ENCODE measurements at regions not wholly inside any gene's neighbourhood (a gene's known extent, or its start where the extent isn't known, plus 50 kb on each side); places are given as distances from the start of the nearest gene placed in this dataset.

GRCh38 chr2:228611171-228611570 is 429.7 kb upstream of the SPHKAP start:
- Histone ChIP-seq H3K4me1 (ENCODE audit: insufficient read depth, low read length, poor library complexity, severe bottlenecking) (no peaks in the 10 kb centered on the region), H3K4me2 (ENCODE audit: low read depth, low read length, poor library complexity, severe bottlenecking) (no peak overlapping the region), H3K27me3 (ENCODE audit: insufficient read depth, low read length, poor library complexity, severe bottlenecking) (no peaks in the 10 kb centered on the region), H4K20me1 (ENCODE audit: insufficient read depth, low read length, poor library complexity, severe bottlenecking) (no peaks in the 10 kb centered on the region), H2AFZ (ENCODE audit: low read length) (no peak overlapping the region), H3K9me3 (ENCODE audit: insufficient read depth, low read depth, low read length) (no peaks in the 10 kb centered on the region), H3K79me2 (ENCODE audit: insufficient read depth, low read length) (no peaks in the 10 kb centered on the region), H3K9me2 (replicated peaks; ENCODE audit: low read depth, low read length) (no peaks in the 10 kb centered on the region), H3F3A (ENCODE audit: low read depth) (no peaks in the 10 kb centered on the region), H3K36me3 (ENCODE audit: insufficient read depth, low read length) (no peaks in the 10 kb centered on the region), H3K9ac (ENCODE audit: low read depth, low read length, poor library complexity, severe bottlenecking) (no peak overlapping the region), H3K4me3 (ENCODE audit: low read length, poor library complexity, severe bottlenecking) (no peak overlapping the region)
- no peak for TF ChIP-seq CTCF (conservative IDR thresholded peaks at IDR 0.05; ENCODE audit: low read length)
- no peak for TF ChIP-seq EZH2phosphoT487 (IDR thresholded peaks at IDR 0.05; ENCODE audit: borderline replicate concordance)

GRCh38 chr2:228602288-228602687 is 420.8 kb upstream of the SPHKAP start:
- H3K79me2 ChIP-seq (ENCODE audit: insufficient read depth, low read length): no peaks in the 10 kb centered on the region
- H4K20me1 ChIP-seq (ENCODE audit: insufficient read depth, low read length, poor library complexity, severe bottlenecking): no peaks in the 10 kb centered on the region
- H3K9ac ChIP-seq (ENCODE audit: low read depth, low read length, poor library complexity, severe bottlenecking): no peak overlapping the region
- no peak overlapping the region for H3K4me3 ChIP-seq (ENCODE audit: low read length, poor library complexity, severe bottlenecking)
- H3K36me3 ChIP-seq (ENCODE audit: insufficient read depth, low read length): no peaks in the 10 kb centered on the region
- H2AFZ ChIP-seq (ENCODE audit: low read length): no peak overlapping the region
- H3K27me3 ChIP-seq (ENCODE audit: insufficient read depth, low read length, poor library complexity, severe bottlenecking): no peaks in the 10 kb centered on the region
- H3F3A ChIP-seq (ENCODE audit: low read depth): no peaks in the 10 kb centered on the region
- H3K9me3 ChIP-seq (ENCODE audit: insufficient read depth, low read depth, low read length): no peaks in the 10 kb centered on the region
- TF ChIP-seq EZH2phosphoT487 (IDR thresholded peaks at IDR 0.05; ENCODE audit: borderline replicate concordance) (no peak), CTCF (conservative IDR thresholded peaks at IDR 0.05; ENCODE audit: low read length) (no peak)
- no peak overlapping the region for H3K4me2 ChIP-seq (ENCODE audit: low read depth, low read length, poor library complexity, severe bottlenecking)
- no peaks in the 10 kb centered on the region for H3K4me1 ChIP-seq (ENCODE audit: insufficient read depth, low read length, poor library complexity, severe bottlenecking)
- H3K9me2 ChIP-seq (replicated peaks; ENCODE audit: low read depth, low read length): no peaks in the 10 kb centered on the region

- H3K9me2 ChIP-seq (replicated peaks; ENCODE audit: low read depth, low read length): no peaks in the 10 kb centered on the region
- no peaks in the 10 kb centered on the region for H3K27me3 ChIP-seq (ENCODE audit: insufficient read depth, low read length, poor library complexity, severe bottlenecking)
- no peaks in the 10 kb centered on the region for H3K9me3 ChIP-seq (ENCODE audit: insufficient read depth, low read depth, low read length)
- no peaks in the 10 kb centered on the region for H3K4me1 ChIP-seq (ENCODE audit: insufficient read depth, low read length, poor library complexity, severe bottlenecking)
- H2AFZ ChIP-seq (ENCODE audit: low read length): no peak overlapping the region
- H3K4me3 ChIP-seq (ENCODE audit: low read length, poor library complexity, severe bottlenecking): no peak overlapping the region
- no peaks in the 10 kb centered on the region for H3K36me3 ChIP-seq (ENCODE audit: insufficient read depth, low read length)
- H3K79me2 ChIP-seq (ENCODE audit: insufficient read depth, low read length): no peaks in the 10 kb centered on the region
- no peak overlapping the region for H3K9ac ChIP-seq (ENCODE audit: low read depth, low read length, poor library complexity, severe bottlenecking)
- H4K20me1 ChIP-seq (ENCODE audit: insufficient read depth, low read length, poor library complexity, severe bottlenecking): no peaks in the 10 kb centered on the region
- no peaks in the 10 kb centered on the region for H3F3A ChIP-seq (ENCODE audit: low read depth)
- H3K4me2 ChIP-seq (ENCODE audit: low read depth, low read length, poor library complexity, severe bottlenecking): no peak overlapping the region
- TF ChIP-seq CTCF (conservative IDR thresholded peaks at IDR 0.05; ENCODE audit: low read length): no peak
Observed at GRCh38 chr2:228600265-228600664, 418.8 kb upstream of the SPHKAP start.

Data from Loucy (cell line).